Heart right ventricle (tissue), 16 donors: ENCODE measurements at regions not wholly inside any gene's neighbourhood (a gene's known extent, or its start where the extent isn't known, plus 50 kb on each side); places are given as distances from the start of the nearest gene placed in this dataset.
A peak's percentile ranks its signal among the peaks of the same experiment; 100 is the strongest.

Experiments
- ATAC-seq, 8 donors: fragments of 200-7000 bp; cut with Tn5 transposase; one replicate each; pipeline ENCODE4 v1.9.1; 2020; ENCODE audit warnings: mild to moderate bottlenecking in 8 of 8, moderate library complexity in 8 of 8, moderate number of reproducible peaks in 1 of 8
- DNase-seq, 2 donors: peaks; one replicate each; pipeline ENCODE4 v3.0.0-alpha.2; 2020
- H3K27ac ChIP-seq, 10 donors: fragments of 200-600 bp; sonication (generic) in 2 of 10; one replicate each; pipeline versions ENCODE4 v1.5.0 to v1.8.0; 2020 to 2022; ENCODE audit warnings: mild to moderate bottlenecking in 3 of 10
- H3K27me3 ChIP-seq, 7 donors: fragments of 200-600 bp; one replicate each; pipeline ENCODE4 v1.8.0; 2021 to 2022; ENCODE audit warnings: mild to moderate bottlenecking in 2 of 7
- H3K36me3 ChIP-seq, 9 donors: fragments of 200-600 bp; sonication (generic) in 1 of 9; one replicate each; pipeline versions ENCODE4 v1.5.0 to v1.8.0; 2020 to 2022; ENCODE audit warnings: mild to moderate bottlenecking in 2 of 9
- H3K4me1 ChIP-seq, 9 donors: fragments of 200-600 bp; sonication (generic) in 1 of 9; one replicate each; pipeline versions ENCODE4 v1.5.0 to v1.8.0; 2020 to 2022; ENCODE audit warnings: mild to moderate bottlenecking in 4 of 9
- H3K4me3 ChIP-seq, 10 donors: fragments of 200-600 bp; sonication (generic) in 2 of 10; one replicate each; pipeline versions ENCODE4 v1.5.0 to v1.8.0; 2020 to 2022; ENCODE audit warnings: mild to moderate bottlenecking in 7 of 10, moderate library complexity in 2 of 10
- H3K9me3 ChIP-seq, 11 donors: fragments of 200-600 bp in 10 of 11; sonication (generic) in 2 of 11; one replicate each; pipeline versions ENCODE4 v1.5.0 to v1.8.0; 2013 to 2022; ENCODE audit warnings: mild to moderate bottlenecking in 2 of 11, control low read depth in 1 of 11, moderate library complexity in 1 of 11
- CTCF ChIP-seq, 9 donors: fragments of 200-600 bp; sonication (generic) in 2 of 9; IDR thresholded peaks; one replicate each; pipeline versions ENCODE4 v1.5.0 to v1.8.0; 2021 to 2022; ENCODE audit warnings: antibody characterized with exemption in 9 of 9, mild to moderate bottlenecking in 5 of 9, moderate library complexity in 1 of 9
- WGBS, 2 donors: extraction: QIAGEN DNeasy Blood & Tissue Kit; methylation state at CpG; one replicate each; pipeline ENCODE4 v1.1.7; 2013; ENCODE audit warnings: inconsistent platforms in 1 of 2; 5-methylcytosine and 5-hydroxymethylcytosine counted together
- intact Hi-C, 10 donors: fragments of 100-400 bp; cut with DNase I; formaldehyde crosslinking; loops; one replicate each; pipeline versions ENCODE4 v1.11.1 to v1.14.2; 2022
- donor health status: Arrhythmogenic right ventricular cardiomyopathy.
- donor health status: ischemic (EF 13 %, LVEDD 7.1; RV severe dilation, severe dysfunction).
- donor health status: healthy with polysubstance abuse.
- donor health status: DM: no; HTN: yes; CAD: no.
- donor health status: DM: no; HTN: no; CAD: no.
- donor health status: ischemic (EF 25% LVEDD 6.9; RV normal size, moderate dysfunction).
- donor health status: ischemic (EF 25% LVEDD 5.7; RV mildly dilated, moderate dysfunction).
- donor health status: healthy.
- donor health status: DM: yes; HTN: yes; CAD: no.
- donor health status: Ischemic cardiomyopathy.
- donor health status: ischemic (EF 35%, LVEDD 5.7; RV mildly dilated, moderate dysfunction).
- donor health status: nonischemic (EF 11% LVEDD 7.7; RV severe dilation, severe dysfunction).
- donor health status: DM: yes; HTN: yes; CAD: no.
- donor health status: PGD.
- donor health status: ischemic (EF 29% LVEDD 5.4; RV normal size, mild dysfunction).
- donor health status: nonischemic (EF 23%, LVEDD 6.1; RV moderate dilation, normal function).

GRCh38 chr13:106626473-106626872 lies 58.5 kb upstream of the ARGLU1 start:
- intact Hi-C loops = loop anchor here in 2 of 10 donors (10.0 kb wide), 2 partner anchors 78 to 288 kb away; no protein-coding TSS in a partner anchor

GRCh38 chr13:106625578-106625977 lies 57.6 kb upstream of the ARGLU1 start:
- Histone ChIP-seq H3K9me3 (no peaks in the 10 kb centered on the region), H3K4me3 (no peak overlapping the region), H3K27ac (peak overlapping the region in 1 of 10 donors; percentile 75), H3K36me3 (no peaks in the 10 kb centered on the region), H3K4me1 (peaks cover 0 to 18% (median 5%) of the 10 kb centered on the region in 9 donors), H3K27me3 (peaks cover 0 to 44% (median 4%) of the 10 kb centered on the region in 7 donors)
- no peak for ATAC-seq
- intact Hi-C loops = loop anchor here in 2 of 10 donors (10.0 kb wide), 2 partner anchors 79 to 289 kb away; no protein-coding TSS in a partner anchor
- DNase-seq = no peak
- no peak for TF ChIP-seq CTCF (IDR thresholded peaks at IDR 0.05)
- 61 to 75% methylated on average over 5 of the region's 5 CpGs for WGBS, 2 donors

More at GRCh38 chr13:106626473-106626872, 58.5 kb upstream of the ARGLU1 start:
- H3K4me1 ChIP-seq = peaks cover 0 to 16% (median 5%) of the 10 kb centered on the region in 9 donors
- H3K36me3 ChIP-seq = no peaks in the 10 kb centered on the region
- TF ChIP-seq CTCF (IDR thresholded peaks at IDR 0.05) = no peak
- H3K4me3 ChIP-seq = no peak overlapping the region
- no peak overlapping the region for H3K27ac ChIP-seq
- DNase-seq (no peak), ATAC-seq (no peak)
- H3K9me3 ChIP-seq = no peaks in the 10 kb centered on the region
- peaks cover 0 to 37% (median 4%) of the 10 kb centered on the region in 7 donors for H3K27me3 ChIP-seq

- intact Hi-C loops = loop anchor here in 4 of 10 donors (5.0 to 10.0 kb wide), 7 partner anchors 57 to 503 kb away; partner anchors contain the start of genes EFNB2 (in 3 of the 4) and ARGLU1 (in 1 of the 4)
- peaks cover 0 to 33% (median 10%) of the 10 kb centered on the region in 9 donors for H3K4me1 ChIP-seq
- DNase-seq (no peak), ATAC-seq (peak in 7 of 8 donors; percentile 32 to 80 (median 67))
- TF ChIP-seq CTCF (IDR thresholded peaks at IDR 0.05) = no peak
- peak overlapping the region; percentile 7 to 77 (median 56) for H3K27ac ChIP-seq
- H3K9me3 ChIP-seq = no peaks in the 10 kb centered on the region
- H3K36me3 ChIP-seq = no peaks in the 10 kb centered on the region
- H3K4me3 ChIP-seq = no peak overlapping the region
- WGBS, 2 donors = 66 to 67% methylated on average over 7 of the region's 7 CpGs
- peaks cover 0 to 44% (median 4%) of the 10 kb centered on the region in 7 donors for H3K27me3 ChIP-seq
Observed at GRCh38 chr13:106623799-106624460, 56.0 kb upstream of the ARGLU1 start.

GRCh38 chr13:106621833-106622232 lies 53.9 kb upstream of the ARGLU1 start:
- no peak overlapping the region for H3K27ac ChIP-seq
- 91 to 97% methylated on average over 1 of the region's 1 CpG for WGBS, 2 donors
- TF ChIP-seq CTCF (IDR thresholded peaks at IDR 0.05) = no peak

More at GRCh38 chr13:106621833-106622232, 53.9 kb upstream of the ARGLU1 start:
- ATAC-seq = no peak
- Histone ChIP-seq H3K27me3 (peaks cover 0 to 44% (median 4%) of the 10 kb centered on the region in 7 donors), H3K36me3 (no peaks in the 10 kb centered on the region), H3K4me1 (peaks cover 0 to 33% (median 10%) of the 10 kb centered on the region in 9 donors), H3K9me3 (no peaks in the 10 kb centered on the region), H3K4me3 (no peak overlapping the region)
- intact Hi-C loops = loop anchor here in 4 of 10 donors (5.0 to 10.0 kb wide), 7 partner anchors 55 to 505 kb away; partner anchors contain the start of genes EFNB2 (in 3 of the 4) and ARGLU1 (in 1 of the 4)
- DNase-seq = no peak
